Uterus (tissue), 2 donors: ENCODE measurements at regions not wholly inside any gene's neighbourhood (a gene's known extent, or its start where the extent isn't known, plus 50 kb on each side); places are given as distances from the start of the nearest gene placed in this dataset.

ENCODE experiments used
- CTCF ChIP-seq, 4 experiments: fragments of 200-600 bp in 2 of 4; fragments of 450-650 bp in 2 of 4; sonication (generic) in 2 of 4; IDR thresholded peaks; one replicate each; pipeline ENCODE4 v1.5.1; 2016 to 2019; ENCODE audit warnings: antibody characterized with exemption in 4 of 4, mild to moderate bottlenecking in 2 of 4, moderate library complexity in 1 of 4
- POLR2A ChIP-seq, 2 donors: fragments of 450-650 bp; IDR thresholded peaks; one replicate each; pipeline ENCODE4 v1.6.1; 2016; ENCODE audit warnings: antibody characterized with exemption in 2 of 2, mild to moderate bottlenecking in 1 of 2, moderate library complexity in 1 of 2

DNA sequence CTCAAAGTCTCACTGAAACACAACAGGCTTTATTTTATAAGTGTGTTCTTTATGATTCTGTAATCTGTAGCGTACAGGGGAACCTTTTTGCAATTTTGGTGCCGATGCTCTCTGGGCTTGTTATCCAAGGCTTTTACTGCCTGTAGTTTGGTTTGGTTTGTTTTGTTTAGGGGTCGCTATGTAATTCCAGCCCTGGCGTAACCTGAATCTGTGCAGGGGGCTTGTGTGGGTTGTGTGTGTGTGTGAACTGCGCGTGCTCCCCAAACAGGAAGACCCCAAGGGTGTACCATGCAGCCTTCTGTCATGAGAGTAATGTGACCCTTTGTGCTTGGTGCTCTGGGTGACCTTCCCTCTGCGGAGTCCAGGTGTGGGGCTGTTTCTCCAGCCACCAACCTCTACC lies 92.1 kb upstream of the CLDN14 start:
- TF ChIP-seq CTCF (IDR thresholded peaks at IDR 0.05) (no peak), POLR2A (IDR thresholded peaks at IDR 0.05) (no peak)
